Stimulated activated CD4-positive, alpha-beta T cell treated with anti-CD3 and anti-CD28 coated beads, Interleukin-2, amount 100 ng/mL, for 48 hours (primary cell): ENCODE measurements at regions not wholly inside any gene's neighbourhood (a gene's known extent, or its start where the extent isn't known, plus 50 kb on each side); places are given as distances from the start of the nearest gene placed in this dataset.

Experiments used
- DNase-seq, 2 donors: peaks; one replicate each; pipeline ENCODE4 v3.0.0-alpha.2; 2020

DNA sequence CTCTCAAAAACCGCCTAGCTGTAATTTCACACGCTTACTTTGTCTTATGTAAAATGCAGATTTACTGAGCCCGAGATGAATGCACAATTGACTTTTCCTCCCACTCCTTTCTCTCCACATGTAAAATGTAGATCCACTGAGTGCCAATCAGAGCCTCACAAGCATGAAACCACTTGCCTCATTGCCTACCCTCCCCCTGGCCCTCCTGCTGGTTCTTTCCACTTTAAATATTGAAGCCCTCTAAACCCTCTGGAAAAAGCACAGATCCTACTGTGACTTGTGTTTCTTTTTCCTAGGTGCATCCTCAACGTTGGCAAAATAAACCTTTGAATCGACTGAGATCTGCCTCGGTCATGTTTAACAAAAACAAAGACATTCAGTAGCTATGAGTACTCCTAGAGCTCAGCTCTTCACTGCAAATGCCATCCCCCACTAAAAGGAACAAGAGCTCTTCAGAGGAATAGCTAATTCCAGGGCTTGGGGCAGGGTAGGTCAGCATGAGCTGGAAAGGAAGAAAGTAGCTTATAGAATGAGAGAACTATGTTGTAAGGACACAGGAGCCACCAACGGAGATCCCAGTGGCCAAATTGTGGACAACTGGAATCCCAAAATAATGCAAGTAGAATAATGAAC is 365.5 kb upstream of the RUNX1 start:
- no peak for DNase-seq

DNA sequence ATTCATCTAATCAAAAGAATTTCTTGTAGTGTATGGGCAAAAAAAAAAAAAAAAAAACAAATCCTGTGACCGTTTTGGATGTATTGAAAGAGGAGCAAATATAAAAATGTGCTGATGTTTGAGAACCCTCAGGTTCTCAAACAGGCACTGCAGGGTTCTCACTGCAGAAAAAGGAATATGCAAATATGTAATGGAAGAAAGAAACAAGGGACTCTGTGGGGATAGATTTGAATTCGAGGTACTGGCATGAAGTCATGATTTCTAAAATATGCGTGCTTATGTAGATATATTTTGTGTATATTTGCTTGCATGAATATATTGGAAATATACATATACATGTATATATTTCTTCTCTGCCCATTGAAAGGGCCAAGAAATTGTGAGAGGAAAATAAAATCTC is 365.0 kb upstream of the RUNX1 start:
- no peak for DNase-seq

DNA sequence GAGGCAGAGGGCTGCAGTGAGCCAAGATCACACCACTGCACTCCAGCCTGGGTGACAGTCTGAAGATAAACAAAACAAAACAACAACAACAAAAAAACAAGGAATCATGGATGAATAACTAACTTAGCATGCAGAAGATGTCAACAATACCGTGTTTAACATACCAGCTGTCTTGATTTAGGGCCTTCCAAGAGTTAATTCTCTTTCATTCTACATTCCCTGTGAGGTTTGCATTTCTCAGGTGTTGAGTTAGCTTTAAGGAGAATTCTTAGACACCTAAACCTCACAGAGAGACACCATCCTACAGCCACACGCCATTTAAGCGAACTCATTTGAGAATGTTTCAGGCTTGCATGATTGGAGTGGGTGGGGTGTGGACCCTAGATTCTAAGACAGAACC is 363.1 kb upstream of the RUNX1 start:
- no peak for DNase-seq

DNA sequence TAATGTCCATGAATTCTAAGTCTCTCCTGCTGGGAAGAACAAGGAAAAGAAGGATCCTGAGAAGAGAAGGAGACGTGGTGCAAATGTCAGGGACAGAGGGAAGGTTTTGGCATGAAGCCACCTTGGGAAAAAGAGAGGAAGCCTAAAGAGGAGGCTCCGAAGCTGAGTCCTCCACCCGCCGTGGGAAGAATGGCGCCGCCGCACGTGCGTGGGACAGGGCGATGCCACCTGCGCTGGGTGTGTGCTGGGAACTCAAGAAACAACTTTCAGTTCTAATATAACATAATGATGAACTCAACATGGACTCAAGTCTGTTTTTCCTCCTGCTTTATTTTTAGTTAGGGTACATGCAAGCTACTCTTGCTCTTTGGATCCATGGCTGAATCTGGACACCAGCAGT is 362.3 kb upstream of the RUNX1 start:
- no peak for DNase-seq

DNA sequence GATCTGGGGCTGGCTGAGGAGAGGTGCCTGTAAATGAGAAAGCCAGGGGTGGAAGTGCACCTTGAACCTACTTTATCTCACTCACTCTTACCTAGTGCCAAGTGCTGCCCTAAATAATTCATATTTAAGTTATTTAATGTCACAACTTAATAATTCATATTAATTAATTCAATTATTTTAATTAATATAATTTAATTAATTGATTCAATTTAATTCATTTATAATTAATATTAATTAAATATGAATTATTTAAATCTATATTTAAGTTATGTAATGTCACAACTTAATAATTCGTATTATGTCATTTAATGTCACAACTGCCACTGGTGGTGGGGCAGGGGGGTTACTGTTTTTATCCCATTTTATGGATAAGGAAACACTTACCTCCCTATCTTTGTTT is 361.6 kb upstream of the RUNX1 start:
- DNase-seq, result no peak

DNA sequence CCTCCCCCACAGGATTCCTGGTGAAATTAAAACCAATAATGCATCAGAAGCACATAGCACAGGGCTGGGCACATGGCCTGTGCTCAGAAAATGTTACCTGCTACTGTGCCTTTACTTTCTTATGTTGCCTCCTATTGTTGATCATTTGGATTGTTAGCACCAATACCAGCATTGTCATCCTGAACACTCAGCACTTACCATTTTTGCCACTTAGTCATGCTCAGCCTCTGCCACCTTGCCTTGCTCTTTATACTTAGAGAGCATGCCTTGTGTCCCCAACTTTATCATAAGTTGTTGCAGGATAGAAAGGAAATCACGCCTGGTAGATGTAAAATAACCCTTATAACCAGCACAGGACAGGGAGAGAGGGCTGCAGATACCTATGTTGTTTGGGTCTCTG is 361.0 kb upstream of the RUNX1 start:
- DNase-seq, result no peak

DNA sequence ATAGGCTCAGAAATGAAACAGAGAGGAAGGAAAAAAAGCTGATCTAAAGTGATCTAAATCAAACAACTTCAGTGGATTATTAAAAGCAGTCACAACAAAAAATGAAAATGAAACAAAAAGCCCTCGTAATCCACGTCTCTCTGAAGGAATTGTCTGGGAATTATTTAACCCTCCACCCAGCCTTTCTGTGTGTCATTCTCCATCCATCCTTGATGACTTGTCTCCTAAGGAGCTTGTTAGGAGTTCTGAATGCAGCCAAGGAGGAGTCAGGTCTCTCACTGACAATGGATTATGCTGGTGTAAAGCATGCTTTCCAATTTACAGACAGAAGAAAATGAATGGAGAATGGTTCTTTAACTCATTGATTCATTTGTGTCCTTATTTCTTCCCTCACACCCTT is 359.3 kb upstream of the RUNX1 start:
- no peak for DNase-seq

DNA sequence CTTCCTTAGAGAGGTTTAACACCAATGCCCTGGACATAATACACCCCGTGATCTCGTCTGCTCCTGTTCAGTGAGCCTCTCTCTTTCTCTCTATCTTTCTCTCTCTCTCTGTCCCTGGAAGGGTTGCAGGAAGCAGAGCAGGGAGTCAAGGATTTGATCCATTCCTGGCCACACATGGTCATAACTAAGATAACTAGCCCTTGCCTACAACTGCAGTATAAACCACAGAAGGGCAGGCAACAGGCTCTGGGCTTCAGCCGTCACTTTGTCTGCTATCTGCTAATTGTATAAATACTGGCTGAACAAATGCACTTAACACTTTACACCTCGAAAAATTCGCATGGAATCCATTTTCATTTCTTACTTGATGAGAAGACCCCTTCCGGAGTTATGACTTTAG is 357.5 kb upstream of the RUNX1 start:
- DNase-seq, result no peak

DNA sequence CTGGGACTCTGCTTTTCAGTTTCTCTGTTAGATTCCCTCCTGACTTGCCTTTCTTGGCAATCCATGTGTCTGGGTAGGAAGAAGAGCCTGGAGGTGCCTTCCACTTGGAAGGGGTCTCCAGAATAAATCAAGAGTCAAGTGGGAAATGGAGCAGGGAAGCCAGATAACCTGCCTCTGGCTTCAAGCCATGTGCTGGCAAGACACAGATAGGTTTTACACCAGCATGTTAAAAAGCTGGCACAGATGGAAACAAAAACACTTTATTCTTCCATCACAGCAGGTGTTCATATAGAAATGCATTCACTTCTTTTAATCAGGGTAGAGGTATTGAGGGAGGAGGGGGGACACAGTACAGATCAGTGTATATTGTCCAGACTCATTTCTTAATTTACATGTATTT is 356.9 kb upstream of the RUNX1 start:
- no peak for DNase-seq

DNA sequence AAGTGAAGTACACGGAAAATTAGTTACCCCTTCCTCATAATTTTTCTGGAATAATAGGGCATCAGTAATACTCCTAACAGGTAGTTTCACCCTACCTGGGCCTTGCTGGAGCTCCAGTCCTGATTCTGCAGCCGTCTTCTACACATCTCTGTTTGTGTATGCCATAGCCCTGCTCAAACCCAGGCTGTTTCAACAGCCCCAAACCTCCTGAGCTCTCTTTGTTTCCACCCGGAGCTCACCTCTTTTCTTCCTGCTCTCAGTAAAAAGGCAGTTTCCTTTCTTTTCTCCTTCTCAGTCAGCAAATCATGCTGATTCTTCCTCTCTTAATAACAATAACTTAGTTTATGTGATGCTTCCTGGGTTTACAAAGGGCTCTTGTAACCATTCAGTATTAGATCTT is 355.1 kb upstream of the RUNX1 start:
- DNase-seq, result no peak

DNA sequence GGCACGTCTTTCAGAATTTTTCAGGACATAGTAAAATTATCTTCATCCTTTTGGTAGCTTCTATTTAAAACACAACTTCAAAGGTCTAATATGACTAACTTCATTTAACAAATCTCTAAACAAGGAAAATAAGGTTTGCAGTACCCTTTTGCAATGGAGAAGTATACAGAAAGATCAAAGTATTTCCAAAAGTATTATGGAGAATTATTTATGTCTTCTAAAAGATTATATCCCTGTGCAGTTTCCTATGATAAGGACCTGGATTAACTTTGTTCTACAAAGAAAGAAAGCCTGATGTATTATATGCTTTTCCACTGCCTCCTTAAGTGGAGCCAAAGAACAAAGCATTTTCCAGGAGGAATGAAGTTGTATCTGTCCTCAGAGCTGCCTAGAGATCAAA is 353.0 kb upstream of the RUNX1 start:
- DNase-seq, result no peak

DNA sequence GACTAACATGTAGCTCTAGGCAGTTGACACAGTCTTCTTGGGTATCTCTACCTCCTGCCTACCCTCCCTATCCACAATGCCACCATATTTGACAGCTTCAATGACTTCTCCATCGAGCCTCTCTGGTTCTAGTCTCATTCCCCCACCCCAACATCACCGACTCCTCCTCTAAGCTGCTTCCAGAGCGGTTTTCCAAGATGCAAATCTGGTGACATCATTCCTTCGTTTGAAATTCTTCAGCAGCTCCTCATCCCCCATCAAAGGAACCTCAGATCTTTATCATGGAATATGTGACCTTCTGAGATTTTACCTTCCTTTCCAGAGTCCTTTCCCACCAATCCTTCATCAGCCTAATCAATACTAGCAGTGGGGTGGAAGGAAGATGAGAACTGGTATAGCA is 352.4 kb upstream of the RUNX1 start:
- no peak for DNase-seq

DNA sequence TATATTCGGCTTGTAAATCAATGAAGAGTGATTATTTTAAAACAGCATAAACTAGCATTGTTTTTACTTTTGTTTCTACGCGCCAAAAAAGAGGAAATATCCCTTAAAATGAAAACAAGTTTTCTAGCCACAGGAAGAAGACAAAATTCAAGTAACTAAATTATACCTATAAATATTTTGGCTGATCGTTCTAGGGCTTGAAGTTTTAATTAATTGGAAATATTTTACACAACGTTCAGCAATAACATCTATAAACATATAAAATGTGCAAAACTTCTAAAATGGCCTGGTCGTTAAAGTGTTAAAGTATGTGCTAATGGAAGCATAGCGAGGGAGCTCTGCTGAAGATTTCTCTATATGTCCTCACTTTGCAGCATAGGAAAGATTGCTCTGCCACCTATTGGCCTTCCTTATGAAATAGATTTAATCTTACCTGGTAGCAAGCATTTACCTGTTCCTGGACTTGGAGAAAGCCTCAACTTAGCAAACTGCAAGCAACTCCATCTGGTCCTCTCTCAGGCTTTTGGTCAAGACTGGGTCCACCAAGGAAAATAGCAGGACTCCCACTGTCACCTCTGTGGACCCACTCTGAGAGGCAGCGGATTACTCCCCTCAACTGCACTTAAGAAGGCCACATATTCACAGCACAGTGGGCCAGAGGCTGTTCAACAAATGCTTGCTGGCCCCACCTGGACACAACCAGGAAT is 351.3 kb upstream of the RUNX1 start:
- DNase-seq, result peak in 1 of 2 donors; percentile 20

DNA sequence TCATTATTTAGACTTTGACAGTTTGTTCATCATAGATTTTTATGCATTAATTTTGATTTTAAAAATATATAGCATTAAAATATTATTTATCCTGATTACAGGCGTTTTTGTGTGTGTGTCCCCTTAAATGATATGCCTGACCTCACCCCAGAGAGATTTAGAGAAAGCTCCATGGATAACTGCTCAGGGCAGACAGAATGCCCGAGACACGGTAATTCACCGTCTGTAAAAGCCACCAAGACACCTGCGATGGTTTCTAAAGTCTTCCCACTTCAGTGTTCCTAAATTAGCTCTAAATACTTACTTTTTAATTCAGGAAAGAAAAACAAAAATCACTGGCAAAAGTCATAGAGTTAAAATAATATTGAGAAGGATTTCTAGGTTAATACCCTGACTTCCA is 350.6 kb upstream of the RUNX1 start:
- no peak for DNase-seq

DNA sequence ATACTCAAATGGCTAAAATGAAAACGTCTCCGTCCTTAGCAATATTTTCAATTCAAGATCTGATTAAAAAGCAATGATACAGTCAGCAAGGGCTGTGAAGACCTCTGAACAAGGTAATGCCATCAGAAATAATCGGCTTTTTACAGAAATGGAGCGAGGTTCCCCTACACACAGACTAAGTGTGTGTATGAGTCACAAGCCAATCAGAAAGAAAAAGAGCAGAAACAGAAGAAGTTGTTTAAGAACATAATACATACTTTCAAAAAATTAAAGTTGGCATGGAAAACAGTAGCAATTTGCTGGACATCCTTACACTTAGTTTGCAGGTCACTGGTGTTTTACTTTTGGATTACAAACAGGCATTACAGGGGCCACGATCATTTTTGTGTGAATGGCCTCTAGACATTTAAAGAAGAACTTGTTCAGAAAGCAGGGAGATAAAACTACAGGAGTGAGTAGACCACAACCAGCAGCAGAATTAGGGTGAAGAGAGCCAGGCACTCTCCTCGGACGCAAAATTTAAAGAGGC is 350.0 kb upstream of the RUNX1 start:
- DNase-seq, result no peak

DNA sequence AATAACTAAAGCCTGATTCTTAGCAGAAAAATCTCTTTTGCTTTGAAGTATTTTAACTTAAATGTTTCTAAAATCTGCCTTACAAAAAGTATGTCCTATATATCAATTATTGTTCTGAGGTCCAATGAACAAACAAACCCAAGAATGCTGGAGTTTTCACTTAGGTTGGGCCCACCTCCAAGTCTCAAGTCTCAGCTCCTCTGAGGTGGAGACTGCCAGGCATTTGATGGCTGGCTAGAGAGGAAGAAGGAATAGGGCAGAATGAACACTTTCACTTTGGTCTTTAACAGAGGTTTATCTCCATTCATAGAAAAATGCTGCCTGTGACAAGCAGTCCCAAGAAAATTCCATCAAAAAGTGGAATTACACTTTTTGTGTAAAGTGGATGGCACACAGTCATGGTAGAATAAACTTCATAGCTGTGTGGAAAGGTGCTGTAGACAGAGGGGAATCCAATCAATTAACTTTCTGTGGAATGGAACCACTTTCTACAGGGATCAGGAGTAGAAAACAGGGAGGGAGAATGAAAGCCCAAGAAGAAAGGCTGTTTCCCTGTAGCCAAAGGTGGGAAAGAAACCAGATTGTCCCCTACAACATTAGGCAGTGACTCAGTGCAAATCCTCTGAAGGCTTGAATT is 349.4 kb upstream of the RUNX1 start:
- DNase-seq, result no peak

DNA sequence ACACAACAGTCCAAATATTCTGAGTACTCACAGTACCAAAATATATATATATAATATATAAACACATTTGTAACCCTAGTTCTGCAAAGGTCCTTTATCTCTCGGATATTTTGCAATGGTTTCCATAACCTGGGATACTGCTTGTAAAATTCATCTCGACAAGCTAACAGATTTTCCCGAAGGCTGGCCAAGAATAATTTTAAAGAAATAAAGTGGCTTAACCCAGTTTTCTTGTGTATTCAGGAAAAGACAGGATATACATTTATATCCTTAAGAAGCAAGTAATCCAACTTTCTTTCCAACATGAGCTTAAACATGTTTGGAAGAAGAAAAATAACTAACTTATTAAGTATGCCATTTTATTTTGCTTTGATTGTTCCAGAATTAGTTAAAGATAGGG is 348.7 kb upstream of the RUNX1 start:
- DNase-seq, result no peak

DNA sequence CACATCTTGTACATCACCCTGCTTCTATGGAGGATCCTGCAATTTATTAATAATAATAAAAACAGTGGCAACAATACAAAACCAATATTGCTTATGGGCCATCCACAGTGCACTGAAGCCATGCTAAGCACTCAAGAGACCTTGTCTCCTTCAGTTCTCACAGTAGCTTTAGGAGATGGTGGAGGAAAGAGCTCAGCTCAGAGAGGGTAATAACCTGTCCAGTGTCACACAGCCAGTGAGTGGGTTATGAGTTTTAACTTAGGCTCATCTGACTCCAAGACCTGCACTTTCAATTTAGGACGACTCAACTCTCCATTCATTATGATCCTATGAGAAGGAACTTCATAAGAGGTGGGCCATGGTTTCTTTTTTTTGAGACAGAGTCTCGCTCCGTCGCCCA is 347.6 kb upstream of the RUNX1 start:
- DNase-seq, result no peak

DNA sequence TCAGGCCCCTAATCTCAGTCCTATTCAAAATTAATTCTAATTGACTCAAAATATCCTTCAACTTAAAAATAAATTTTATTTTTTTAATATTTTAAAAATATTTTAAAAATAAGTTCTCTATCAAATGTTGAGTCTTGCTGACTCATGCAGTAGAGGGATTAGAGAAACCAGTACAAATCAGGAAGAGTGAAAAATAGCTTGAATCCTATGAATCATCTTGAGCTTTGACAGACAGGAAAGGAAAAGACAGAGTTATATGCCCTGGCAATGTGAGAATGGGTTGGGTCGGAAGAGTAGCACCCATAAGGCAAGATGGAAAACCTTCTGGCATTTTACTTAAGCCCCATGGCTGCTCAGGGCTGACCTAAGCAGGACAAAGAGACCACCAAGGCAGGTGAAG is 346.6 kb upstream of the RUNX1 start:
- DNase-seq, result no peak

DNA sequence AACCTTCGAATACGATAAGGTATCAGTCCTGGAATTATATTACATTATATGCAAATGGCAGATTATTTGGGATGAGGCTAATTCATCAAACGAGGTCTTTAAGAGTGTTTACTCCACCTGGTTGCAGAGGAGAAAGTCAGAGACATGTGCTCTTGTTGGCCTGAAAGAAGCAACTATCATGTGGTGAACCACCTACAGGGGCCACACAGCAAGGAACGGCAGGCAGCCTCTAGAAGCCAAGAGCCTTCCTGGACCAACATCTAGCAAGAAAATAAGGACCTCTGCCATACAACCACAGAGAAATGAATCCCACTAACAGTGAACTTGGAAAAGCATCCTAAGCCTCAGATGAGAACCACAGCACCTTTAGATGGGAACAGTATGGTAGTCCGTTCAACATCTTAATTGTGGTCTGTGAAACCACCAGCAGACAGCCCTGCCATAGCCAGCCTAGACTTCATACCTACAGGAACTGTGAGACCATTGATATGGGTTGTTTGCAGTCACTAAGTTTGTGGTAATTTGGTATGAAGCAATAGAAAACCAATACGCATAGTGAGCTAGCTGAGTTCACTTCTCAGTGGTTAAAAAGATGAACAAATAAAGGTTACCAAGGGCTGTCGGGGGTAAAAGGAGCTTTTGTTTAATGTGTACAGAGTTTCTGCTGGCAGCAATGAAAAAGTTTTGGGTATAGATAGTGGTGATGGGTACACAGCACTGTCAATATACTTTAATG is 345.7 kb upstream of the RUNX1 start:
- DNase-seq, result no peak

DNA sequence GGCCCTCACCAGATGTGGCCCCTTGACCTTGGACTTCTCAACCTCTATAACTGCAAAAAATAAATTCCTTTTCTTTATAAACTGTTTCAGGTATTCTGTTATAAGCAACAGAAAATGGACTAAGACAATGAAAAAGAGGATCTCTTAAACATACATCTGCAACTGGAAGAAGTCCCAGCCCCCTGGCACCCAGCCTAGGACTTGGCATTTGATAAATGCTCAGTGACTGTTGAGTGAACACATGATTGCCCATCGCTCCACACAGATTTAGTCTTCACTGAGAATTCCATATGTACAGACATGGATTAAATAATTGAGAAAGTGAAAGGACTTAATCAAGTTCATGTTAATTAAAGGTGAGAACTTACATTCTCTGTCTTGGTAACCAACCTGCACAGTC is 344.9 kb upstream of the RUNX1 start:
- no peak for DNase-seq

DNA sequence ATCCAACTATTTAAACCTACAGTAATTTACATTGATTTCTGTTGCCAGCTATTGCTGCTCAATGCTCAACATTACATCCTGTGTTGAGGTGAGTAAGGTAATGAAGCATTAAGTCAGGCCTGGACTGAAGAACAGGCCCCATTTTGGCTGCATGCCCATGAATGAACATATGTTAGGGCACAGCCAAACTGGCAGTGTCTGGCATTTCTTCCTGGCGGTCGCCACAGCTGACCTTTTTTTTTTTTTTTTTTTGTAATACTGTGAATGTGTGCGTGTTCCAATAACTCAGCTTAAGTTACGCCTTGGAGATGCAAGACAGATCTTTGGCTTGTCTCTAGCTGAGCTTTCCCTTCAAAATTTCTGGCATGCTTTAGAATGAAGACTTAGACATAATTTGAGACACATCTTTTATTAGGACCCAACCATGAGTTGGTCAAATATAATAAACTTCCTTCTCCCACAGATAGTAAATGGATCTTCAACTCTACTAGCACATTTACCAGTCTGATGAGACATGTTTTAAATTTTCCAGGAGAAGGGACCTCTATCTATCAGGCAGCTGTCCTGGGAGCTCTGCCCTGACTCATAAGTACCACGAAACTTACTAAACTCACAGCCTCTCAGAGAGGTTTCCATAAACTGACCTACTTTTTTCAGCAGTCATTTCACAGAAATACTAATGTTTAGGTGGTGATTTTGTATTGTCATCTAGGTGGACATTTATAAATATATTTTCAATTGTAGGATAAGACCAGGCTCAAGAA is 341.1 kb upstream of the RUNX1 start:
- no peak for DNase-seq

DNA sequence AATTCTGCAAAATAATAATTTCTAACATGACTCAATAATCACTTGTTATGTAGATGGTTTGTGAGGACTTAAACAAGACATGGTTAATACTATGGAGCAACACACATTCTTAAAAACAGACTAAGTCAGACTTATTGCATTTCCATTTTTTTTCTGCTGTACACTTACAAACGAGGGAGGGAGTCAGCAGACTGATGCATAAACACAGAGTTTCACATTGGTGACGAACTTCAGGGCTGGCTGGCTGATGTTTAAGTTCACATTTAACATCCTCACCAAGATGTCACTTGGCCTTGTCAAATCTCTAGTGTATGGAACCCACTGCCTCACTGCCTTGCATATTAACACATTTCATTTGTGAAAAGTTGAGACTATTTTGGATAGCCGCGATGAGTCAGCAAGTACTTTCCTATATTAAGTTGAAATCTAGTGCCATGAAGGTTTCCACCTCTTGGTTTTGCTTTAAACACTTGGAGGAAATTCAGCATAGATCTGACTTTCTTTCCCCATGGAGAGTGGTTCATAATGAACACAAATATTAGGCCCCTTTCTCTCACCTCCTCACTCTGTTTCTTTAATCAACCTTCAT is 337.5 kb upstream of the RUNX1 start:
- DNase-seq, result no peak
